Colonic mucosa (tissue), 4 donors: ENCODE measurements at regions not wholly inside any gene's neighbourhood (a gene's known extent, or its start where the extent isn't known, plus 50 kb on each side); places are given as distances from the start of the nearest gene placed in this dataset.

Experiments
- DNase-seq: peaks from one replicate; pipeline ENCODE4 v3.0.0-alpha.2; 2020
- H3K27ac ChIP-seq: fragments of 200-600 bp; one replicate; pipeline ENCODE4 v1.8.0; 2021
- H3K27me3 ChIP-seq: fragments of 200-600 bp; one replicate; pipeline ENCODE4 v1.8.0; 2021
- H3K36me3 ChIP-seq: fragments of 200-600 bp; one replicate; pipeline ENCODE4 v1.8.0; 2021
- H3K4me1 ChIP-seq: fragments of 200-600 bp; one replicate; pipeline ENCODE4 v1.8.0; 2021; ENCODE audit warnings: mild to moderate bottlenecking
- H3K4me3 ChIP-seq: fragments of 200-600 bp; one replicate; pipeline ENCODE4 v1.8.0; 2021
- H3K9ac ChIP-seq, 2 donors: one replicate each; pipeline ENCODE4 v1.7.0; 2013; ENCODE audit warnings: control low read depth in 2 of 2, low read depth in 2 of 2, low read length in 2 of 2
- H3K9me3 ChIP-seq: fragments of 200-600 bp; one replicate; pipeline ENCODE4 v1.8.0; 2021
- CTCF ChIP-seq: fragments of 200-600 bp; IDR thresholded peaks from one replicate; pipeline ENCODE4 v1.8.0; 2022; ENCODE audit warnings: antibody characterized with exemption, mild to moderate bottlenecking
- intact Hi-C: fragments of 100-400 bp; cut with DNase I; formaldehyde crosslinking; loops from one replicate; pipeline ENCODE4 v1.14.1; 2022
- donor health status: healthy.
- donor health status: DM: no; HTN: no; CAD: no.
- donor health status: DM: no; HTN: no; CAD: no.

- no peaks in the 10 kb centered on the region for H3K36me3 ChIP-seq
- no peak for TF ChIP-seq CTCF
- H3K27ac ChIP-seq: no peak overlapping the region
- H3K4me1 ChIP-seq: no peaks in the 10 kb centered on the region
- no peak overlapping the region for H3K9ac ChIP-seq
- peak; percentile 13 for DNase-seq
- no peaks in the 10 kb centered on the region for H3K9me3 ChIP-seq
- H3K4me3 ChIP-seq: no peak overlapping the region
- intact Hi-C loops: no loop called here
- H3K27me3 ChIP-seq: no peaks in the 10 kb centered on the region
Measured at GRCh38 chr2:128710729-128711128, 392.1 kb upstream of the HS6ST1 start.

GRCh38 chr2:128714285-128714684, 395.6 kb upstream of the HS6ST1 start:
- no peak for TF ChIP-seq CTCF
- Histone ChIP-seq H3K36me3 (no peaks in the 10 kb centered on the region), H3K4me1 (no peaks in the 10 kb centered on the region), H3K9me3 (no peaks in the 10 kb centered on the region), H3K4me3 (no peak overlapping the region), H3K27ac (no peak overlapping the region), H3K9ac (no peak overlapping the region), H3K27me3 (no peaks in the 10 kb centered on the region)
- DNase-seq: peak; percentile 17
- intact Hi-C loops: no loop called here

GRCh38 chr2:128714851-128715312, 396.2 kb upstream of the HS6ST1 start:
- H3K27ac ChIP-seq: no peak overlapping the region
- no peak overlapping the region for H3K4me3 ChIP-seq
- H3K9ac ChIP-seq: no peak overlapping the region
- no peaks in the 10 kb centered on the region for H3K4me1 ChIP-seq
- H3K36me3 ChIP-seq: no peaks in the 10 kb centered on the region
- intact Hi-C loops: no loop called here
- no peaks in the 10 kb centered on the region for H3K9me3 ChIP-seq
- peak; percentile 12 for DNase-seq
- TF ChIP-seq CTCF: no peak
- H3K27me3 ChIP-seq: no peaks in the 10 kb centered on the region

- intact Hi-C loops: no loop called here
- Histone ChIP-seq H3K9me3 (no peaks in the 10 kb centered on the region), H3K4me3 (no peak overlapping the region), H3K27ac (no peak overlapping the region), H3K9ac (no peak overlapping the region), H3K4me1 (no peaks in the 10 kb centered on the region), H3K36me3 (no peaks in the 10 kb centered on the region), H3K27me3 (no peaks in the 10 kb centered on the region)
- peak; percentile 6 for DNase-seq
- no peak for TF ChIP-seq CTCF
Measured at GRCh38 chr2:128715360-128715759, 396.7 kb upstream of the HS6ST1 start.

GRCh38 chr2:128716299-128716721, 397.6 kb upstream of the HS6ST1 start:
- Histone ChIP-seq H3K27me3 (no peaks in the 10 kb centered on the region), H3K27ac (no peak overlapping the region), H3K36me3 (no peaks in the 10 kb centered on the region), H3K9ac (no peak overlapping the region), H3K4me3 (no peak overlapping the region), H3K4me1 (no peaks in the 10 kb centered on the region), H3K9me3 (no peaks in the 10 kb centered on the region)
- no peak for TF ChIP-seq CTCF
- intact Hi-C loops: no loop called here
- DNase-seq: peak; percentile 9
